GM18951 (cell line): ENCODE measurements at regions not wholly inside any gene's neighbourhood (a gene's known extent, or its start where the extent isn't known, plus 50 kb on each side); places are given as distances from the start of the nearest gene placed in this dataset.
"Not testable (repeated sequence)": the region's sequence is repeated elsewhere in the genome, so short reads cannot be mapped to it uniquely, and the experiment has no call there.

ENCODE experiments used
- POLR2A ChIP-seq: IDR thresholded peaks from 4 replicates; pipeline ENCODE4 v1.6.1; 2011; ENCODE audit warnings: mild to moderate bottlenecking; ENCODE audit not compliant: insufficient read length, insufficient read depth; ENCODE audit errors: extremely low read depth
- in situ Hi-C: fragments of 300-500 bp; cut with MboI; formaldehyde crosslinking; loops from one replicate; pipeline ENCODE4 v1.12.0; 2022; ENCODE audit warnings: low sequenced_read_pairs, mixed read lengths, inconsistent platforms; ENCODE audit not compliant: unreplicated experiment

DNA sequence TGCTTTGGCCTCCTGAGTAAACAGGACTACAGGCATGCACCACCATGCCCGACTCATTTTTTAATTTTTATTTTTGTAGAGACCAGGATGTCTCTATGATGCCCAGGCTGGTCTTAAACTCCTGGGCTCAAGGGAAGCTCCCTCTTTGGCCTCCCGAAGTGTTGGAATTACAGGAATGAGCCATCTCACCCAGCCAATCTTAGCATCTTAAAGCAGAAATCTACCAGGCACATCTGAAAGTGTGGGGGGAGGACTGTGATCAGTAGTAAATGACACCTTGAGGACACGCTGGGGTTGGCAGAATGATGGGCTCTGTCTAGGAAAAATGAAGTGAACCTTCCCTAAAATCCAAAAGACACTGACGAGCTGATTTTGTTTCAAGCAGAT, 149.2 kb downstream of the SPATA18 start:
- in situ Hi-C loops: no loop called here
- TF ChIP-seq POLR2A: no peak

DNA sequence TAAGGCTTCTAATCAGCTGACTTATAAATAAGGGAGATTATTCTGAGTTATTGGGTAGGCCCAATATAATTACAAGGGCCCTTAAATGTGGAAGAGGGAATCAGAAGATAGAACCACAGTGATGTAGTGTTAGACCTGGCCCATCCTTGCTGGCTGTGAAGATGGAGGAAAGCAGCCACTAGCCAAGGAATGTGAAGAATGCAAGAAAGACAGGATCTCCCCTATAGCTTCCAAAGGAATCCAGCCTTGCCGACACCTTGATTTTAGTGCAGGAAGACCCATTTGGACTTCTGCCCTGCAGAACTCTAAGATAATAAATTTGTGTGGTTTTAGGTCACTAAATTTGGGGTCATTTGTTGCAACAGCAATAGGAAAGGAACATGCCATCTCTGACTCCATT, 150.6 kb downstream of the SPATA18 start:
- in situ Hi-C loops: no loop called here
- TF ChIP-seq POLR2A: no peak

DNA sequence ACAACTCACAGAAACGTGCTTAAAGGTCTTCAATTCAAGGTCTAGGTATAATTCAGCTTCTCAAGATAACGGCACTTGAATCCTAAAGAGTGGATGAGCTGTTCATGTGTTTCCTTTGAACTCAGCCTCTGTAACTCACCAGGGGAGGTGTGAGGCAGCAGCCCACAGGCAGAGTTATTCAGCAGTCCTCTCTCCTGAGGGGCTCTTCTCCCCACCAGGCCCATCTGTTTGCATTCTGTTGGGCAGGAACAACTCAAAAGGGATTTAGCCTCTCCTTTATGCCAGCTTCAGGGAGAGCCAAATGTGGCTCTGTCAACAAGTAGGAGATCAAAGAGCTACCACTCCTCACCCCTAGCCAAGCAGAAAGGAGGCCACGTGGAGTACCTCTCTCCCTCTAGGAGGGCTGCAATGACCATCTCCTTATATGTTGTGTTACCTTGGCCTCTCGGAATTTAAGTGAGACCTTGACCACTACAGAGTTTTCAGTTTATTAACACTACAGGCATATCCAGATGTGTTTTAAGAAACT, 151.2 kb downstream of the SPATA18 start:
- in situ Hi-C loops: no loop called here
- TF ChIP-seq POLR2A: no peak

DNA sequence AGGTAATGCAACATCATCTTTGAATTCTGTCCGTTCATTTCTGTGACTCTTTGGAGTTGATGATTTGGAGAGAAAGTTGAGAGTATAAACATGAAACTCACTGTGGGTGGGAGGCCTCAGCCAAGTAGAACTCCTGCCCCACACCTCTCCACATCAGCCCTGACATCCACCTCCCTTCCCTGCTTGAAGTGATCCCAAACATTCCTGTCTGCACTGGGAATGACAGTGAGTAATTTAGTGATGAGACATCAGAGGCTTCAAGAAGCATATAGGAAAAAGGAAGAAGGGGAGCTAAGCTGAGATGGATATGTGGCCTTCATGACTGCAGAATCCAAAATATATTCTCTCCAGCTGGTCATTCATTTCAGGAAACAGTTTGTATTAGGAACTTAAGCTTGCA, 151.8 kb downstream of the SPATA18 start:
- in situ Hi-C loops: no loop called here
- no peak for TF ChIP-seq POLR2A

DNA sequence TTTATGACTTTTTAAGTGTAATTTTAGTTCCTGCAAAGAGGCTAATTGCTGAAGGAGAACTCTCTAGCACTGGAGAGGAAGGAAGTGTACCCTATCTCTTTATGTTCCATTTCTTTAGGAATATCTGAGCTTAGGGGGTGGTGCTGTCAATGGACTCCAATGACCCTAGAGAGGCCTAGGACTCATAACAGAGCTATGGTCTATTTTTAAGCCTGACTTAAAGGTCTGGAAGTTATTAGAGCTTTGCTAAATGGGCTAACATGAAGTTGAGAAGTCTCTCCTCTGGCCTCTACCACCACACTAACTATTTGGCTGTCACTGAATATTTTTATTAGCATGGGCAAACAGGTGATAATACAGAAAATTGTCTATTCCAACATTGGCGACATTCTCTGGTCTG, 152.2 kb downstream of the SPATA18 start:
- TF ChIP-seq POLR2A: no peak
- in situ Hi-C loops: no loop called here

DNA sequence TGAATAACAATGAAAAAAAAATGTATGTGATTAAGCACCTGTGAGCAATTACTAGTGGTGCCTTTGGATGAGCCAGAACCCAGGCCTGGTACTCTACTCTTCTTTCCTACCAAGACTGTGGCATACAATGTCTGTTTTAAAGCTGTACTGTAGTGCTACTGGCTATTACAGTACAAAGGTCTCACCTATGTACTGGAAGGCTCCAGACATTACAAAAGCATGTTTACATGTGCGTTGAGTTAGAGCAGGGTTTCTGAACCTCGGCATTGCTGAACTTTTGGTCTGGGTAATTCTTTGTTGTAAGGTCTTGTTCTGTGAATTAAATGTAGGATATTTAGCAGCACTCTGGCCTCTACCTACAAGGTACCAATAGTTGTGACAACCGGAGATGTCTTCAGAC, 153.8 kb downstream of the SPATA18 start:
- in situ Hi-C loops: no loop called here
- TF ChIP-seq POLR2A: no peak

DNA sequence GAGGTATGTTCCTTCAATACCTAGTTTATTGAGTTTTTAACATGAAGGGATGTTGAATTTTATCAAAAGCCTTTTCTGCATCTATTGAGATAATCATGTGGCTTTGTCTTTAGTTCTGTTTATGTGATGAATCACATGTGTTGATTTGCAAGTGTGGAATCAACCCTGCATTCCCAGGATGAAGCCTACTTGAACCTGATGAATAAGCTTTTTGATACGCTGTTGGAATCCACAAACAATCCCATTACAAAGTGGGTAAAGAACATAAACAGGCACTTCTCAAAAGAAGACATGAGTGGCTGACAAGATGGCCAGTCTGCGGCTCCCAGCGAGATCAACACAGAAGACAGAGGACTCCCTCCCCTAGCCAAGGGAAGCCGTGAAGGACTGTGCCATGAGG, 156.0 kb downstream of the SPATA18 start:
- in situ Hi-C loops: not testable (repeated sequence)

DNA sequence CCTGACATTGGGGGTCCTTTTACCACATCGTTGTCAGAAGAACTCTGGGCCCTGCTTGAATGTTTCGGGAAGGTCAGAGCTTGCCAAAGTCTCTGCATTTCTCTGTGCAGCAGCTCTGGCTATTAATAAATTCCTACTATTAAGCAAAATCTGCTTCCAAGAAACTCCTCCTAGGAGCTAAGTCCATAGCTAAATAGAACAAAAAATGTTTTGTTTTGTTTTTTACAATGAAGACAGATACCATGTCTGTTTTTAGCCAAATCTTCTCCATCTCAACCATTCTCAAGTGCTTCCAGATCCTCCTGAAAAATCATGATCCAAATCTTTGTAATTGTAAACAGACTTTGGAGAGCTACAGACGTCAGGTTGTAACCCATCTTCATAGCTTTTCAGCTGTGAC, 161.6 kb downstream of the SPATA18 start:
- in situ Hi-C loops: no loop called here
- TF ChIP-seq POLR2A: no peak

DNA sequence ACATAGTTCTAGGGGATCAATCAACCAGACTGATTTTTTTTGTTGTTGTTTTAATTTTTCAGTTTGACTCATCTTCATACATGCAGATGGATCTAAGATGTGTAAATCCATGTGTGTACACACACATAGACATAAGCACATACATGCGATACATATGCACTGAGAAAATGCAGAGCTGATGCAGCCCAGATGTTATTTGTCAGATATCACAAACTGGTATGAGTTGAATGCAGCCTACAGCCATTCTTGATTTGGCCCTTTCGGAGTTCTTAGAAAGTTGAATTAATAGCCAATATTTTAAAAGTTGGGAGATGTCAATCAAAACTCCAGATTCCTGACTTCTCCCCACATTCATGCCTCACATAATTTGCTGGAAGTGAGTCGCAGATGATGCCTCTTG, 180.4 kb downstream of the SPATA18 start:
- no peak for TF ChIP-seq POLR2A
- in situ Hi-C loops: no loop called here

DNA sequence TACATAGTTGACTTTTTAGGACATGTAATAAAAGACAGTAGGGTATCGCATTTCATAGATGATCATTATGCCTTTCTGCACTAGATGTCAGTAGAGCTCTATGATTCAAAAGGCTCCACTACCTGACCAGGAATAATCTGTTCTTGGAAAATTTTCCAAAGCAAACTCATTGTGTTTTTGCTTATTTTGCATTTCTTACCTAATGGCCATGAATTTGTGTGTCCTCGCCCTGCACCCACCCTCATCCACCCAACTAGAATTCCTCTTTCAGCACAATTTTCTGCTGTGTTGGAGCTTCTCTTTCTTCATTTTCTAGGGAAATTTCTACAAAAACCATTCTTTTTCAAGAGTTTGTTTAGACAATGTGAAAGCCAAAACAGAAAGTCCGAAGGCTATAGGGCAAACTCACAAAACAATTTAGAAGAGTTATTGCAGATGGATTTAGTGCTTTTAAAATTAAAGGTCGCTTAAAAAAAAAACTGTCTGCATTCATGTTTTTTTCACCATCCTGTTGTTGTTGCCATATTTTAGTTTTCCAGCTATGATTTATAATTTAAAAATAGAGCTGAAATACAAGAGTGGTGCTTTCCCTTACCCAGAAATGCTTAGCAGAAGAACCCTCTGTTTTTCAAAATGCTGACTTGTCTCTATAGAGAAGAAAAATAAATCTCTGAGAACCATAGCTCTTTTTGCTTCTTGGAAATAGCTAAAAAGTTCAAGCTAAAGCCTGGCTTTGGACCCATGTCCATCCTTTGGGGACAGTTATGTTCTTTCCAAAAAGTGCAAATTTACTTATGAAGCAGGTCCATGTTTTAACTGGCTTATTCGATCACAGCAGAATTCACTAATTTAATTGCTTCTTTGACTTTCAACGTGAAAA, 183.7 kb downstream of the SPATA18 start:
- TF ChIP-seq POLR2A: no peak
- in situ Hi-C loops: no loop called here

DNA sequence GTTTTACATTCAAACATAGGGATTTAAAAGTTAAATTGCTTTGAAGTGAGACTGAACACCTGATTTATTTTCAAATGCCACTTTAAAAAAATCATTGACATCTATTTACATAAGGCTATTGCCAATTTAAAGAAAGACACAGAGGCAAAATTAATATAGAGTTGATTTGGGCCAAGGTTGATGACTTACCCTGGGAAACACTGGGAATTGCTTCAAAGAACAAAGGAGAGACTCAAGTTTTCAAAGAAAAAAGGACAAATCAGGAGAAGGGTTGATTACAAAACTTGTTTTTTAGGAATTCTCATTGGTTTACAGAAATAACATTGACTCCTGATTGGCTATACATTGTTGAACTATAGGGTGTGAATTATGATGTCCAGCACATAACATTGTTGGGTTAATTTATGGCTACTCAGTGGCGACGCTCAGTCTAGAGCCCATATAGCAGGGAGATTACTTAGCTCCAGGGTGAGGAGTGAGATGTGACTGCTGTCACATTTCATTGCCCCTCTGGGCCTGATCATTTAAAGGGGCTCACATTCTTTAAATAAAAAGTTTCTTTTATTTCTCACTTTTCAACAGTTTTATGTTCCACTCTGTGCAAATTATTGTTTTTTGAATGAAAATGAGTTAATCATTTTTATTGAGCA, 184.6 kb downstream of the SPATA18 start:
- in situ Hi-C loops: no loop called here
- no peak for TF ChIP-seq POLR2A

DNA sequence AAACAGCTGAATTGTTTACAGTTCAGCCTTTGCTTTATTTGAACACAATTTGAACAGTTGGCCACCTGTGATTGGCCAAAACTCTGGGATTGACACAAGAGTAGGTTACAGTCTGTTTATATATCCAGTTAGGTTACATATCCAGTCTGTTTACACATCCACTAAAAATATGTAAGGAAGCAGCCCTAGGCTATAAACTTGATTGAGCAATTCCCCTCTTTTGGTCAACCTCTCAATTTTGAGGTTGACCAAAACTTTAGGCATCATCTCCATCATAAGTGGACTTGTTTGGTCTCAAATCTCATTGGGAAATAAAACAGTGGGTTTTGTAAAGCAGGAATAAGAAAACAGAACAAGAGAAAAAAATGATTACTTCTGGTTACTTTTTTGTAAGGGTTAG, 190.8 kb downstream of the SPATA18 start:
- in situ Hi-C loops: no loop called here
- TF ChIP-seq POLR2A: no peak

DNA sequence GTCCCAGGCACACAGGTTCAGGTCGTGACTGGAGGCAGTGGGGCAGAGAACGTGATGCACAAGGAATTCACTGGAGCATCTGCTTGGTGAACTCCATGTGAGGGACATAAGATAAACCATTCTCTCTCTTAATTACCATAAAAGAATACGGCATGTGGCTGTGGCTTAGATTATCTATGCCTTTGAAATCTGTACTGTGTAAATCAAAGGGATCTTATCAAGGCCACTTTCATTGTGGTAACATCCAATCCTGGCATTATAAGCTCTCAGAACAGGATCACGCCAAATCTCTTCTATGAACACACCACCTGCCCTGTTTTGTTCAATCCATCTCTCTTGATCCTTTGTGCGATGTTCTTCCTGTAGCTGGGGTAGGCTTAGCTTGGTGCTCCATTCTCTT, 192.3 kb downstream of the SPATA18 start:
- TF ChIP-seq POLR2A: no peak
- in situ Hi-C loops: no loop called here
